ENCODE measurements at regions not wholly inside any gene's neighbourhood (a gene's known extent, or its start where the extent isn't known, plus 50 kb on each side); places are given as distances from the start of the nearest gene placed in this dataset.
"Not testable (repeated sequence)": the region's sequence is repeated elsewhere in the genome, so short reads cannot be mapped to it uniquely, and the experiment has no call there.

GRCh38 chr2:7876445-7876844, 805.4 kb upstream of the ID2 start:
- TF ChIP-seq CTCF (IDR thresholded peaks at IDR 0.05); POLR2A (IDR thresholded peaks at IDR 0.05; ENCODE audit: low read depth); POLR2AphosphoS5 (IDR thresholded peaks at IDR 0.05): not testable (repeated sequence)

Data from esophagus muscularis mucosa (tissue), 3 donors.